Immature natural killer cell (primary cell): ENCODE measurements at regions not wholly inside any gene's neighbourhood (a gene's known extent, or its start where the extent isn't known, plus 50 kb on each side); places are given as distances from the start of the nearest gene placed in this dataset.

Source experiments
- DNase-seq, 3 donors: peaks; one replicate each; pipeline ENCODE4 v3.0.0; 2022; ENCODE audit warnings: mixed read lengths in 1 of 3
- H3K27ac Mint-ChIP-seq, 6 donors: one replicate each; pipeline ENCODE4 v1.8.0; 2020; ENCODE audit warnings: mixed read lengths in 6 of 6, mild to moderate bottlenecking in 5 of 6, inconsistent platforms in 4 of 6, moderate library complexity in 3 of 6
- H3K27me3 Mint-ChIP-seq, 3 donors: one replicate each; pipeline ENCODE4 v1.8.0; 2020 to 2021; ENCODE audit warnings: low read depth in 3 of 3, mild to moderate bottlenecking in 3 of 3, mixed read lengths in 3 of 3, moderate library complexity in 3 of 3, inconsistent platforms in 1 of 3
- H3K36me3 Mint-ChIP-seq, 3 donors: one replicate each; pipeline ENCODE4 v1.8.0; 2020; ENCODE audit warnings: mixed read lengths in 3 of 3, inconsistent platforms in 2 of 3, mild to moderate bottlenecking in 2 of 3
- H3K4me1 Mint-ChIP-seq, 2 donors: one replicate each; pipeline ENCODE4 v1.8.0; 2020; ENCODE audit warnings: inconsistent platforms in 2 of 2, mild to moderate bottlenecking in 2 of 2, mixed read lengths in 2 of 2, moderate library complexity in 1 of 2
- H3K4me3 Mint-ChIP-seq, 5 donors: one replicate each; pipeline ENCODE4 v1.8.0; 2020; ENCODE audit warnings: mild to moderate bottlenecking in 5 of 5, mixed read lengths in 5 of 5, inconsistent platforms in 3 of 5, moderate library complexity in 3 of 5
- H3K9me3 Mint-ChIP-seq, 6 donors: one replicate each; pipeline ENCODE4 v1.8.0; 2020; ENCODE audit warnings: mild to moderate bottlenecking in 6 of 6, mixed read lengths in 6 of 6, inconsistent platforms in 4 of 6, moderate library complexity in 3 of 6

GRCh38 chr18:6592522-6592921, 137.0 kb upstream of the ARHGAP28 start:
- DNase-seq = no peak
- Mint-ChIP-seq H3K27me3 (no peaks in the 10 kb centered on the region), H3K4me1 (no peaks in the 10 kb centered on the region), H3K36me3 (no peaks in the 10 kb centered on the region), H3K9me3 (peaks cover 0 to 3% (median 0%) of the 10 kb centered on the region in 6 donors), H3K27ac (no peak overlapping the region), H3K4me3 (no peak overlapping the region)

- no peak overlapping the region for H3K27ac Mint-ChIP-seq
- no peak overlapping the region for H3K4me3 Mint-ChIP-seq
- DNase-seq = no peak
- peaks cover 0 to 3% (median 0%) of the 10 kb centered on the region in 6 donors for H3K9me3 Mint-ChIP-seq
- H3K27me3 Mint-ChIP-seq = no peaks in the 10 kb centered on the region
- no peaks in the 10 kb centered on the region for H3K36me3 Mint-ChIP-seq
- no peaks in the 10 kb centered on the region for H3K4me1 Mint-ChIP-seq
Observed at GRCh38 chr18:6593142-6593885, 136.2 kb upstream of the ARHGAP28 start.

GRCh38 chr18:6595666-6596065, 133.8 kb upstream of the ARHGAP28 start:
- no peaks in the 10 kb centered on the region for H3K4me1 Mint-ChIP-seq
- no peak overlapping the region for H3K27ac Mint-ChIP-seq
- H3K27me3 Mint-ChIP-seq = no peaks in the 10 kb centered on the region
- DNase-seq = no peak
- no peaks in the 10 kb centered on the region for H3K36me3 Mint-ChIP-seq
- H3K9me3 Mint-ChIP-seq = peaks cover 0 to 3% (median 0%) of the 10 kb centered on the region in 6 donors
- no peak overlapping the region for H3K4me3 Mint-ChIP-seq

GRCh38 chr18:6598657-6599056, 130.9 kb upstream of the ARHGAP28 start:
- no peak overlapping the region for H3K4me3 Mint-ChIP-seq
- H3K9me3 Mint-ChIP-seq = peaks cover 0 to 3% (median 0%) of the 10 kb centered on the region in 6 donors
- H3K4me1 Mint-ChIP-seq = no peaks in the 10 kb centered on the region
- no peaks in the 10 kb centered on the region for H3K27me3 Mint-ChIP-seq
- no peak for DNase-seq
- no peak overlapping the region for H3K27ac Mint-ChIP-seq
- no peaks in the 10 kb centered on the region for H3K36me3 Mint-ChIP-seq

- H3K4me1 Mint-ChIP-seq = no peaks in the 10 kb centered on the region
- H3K27ac Mint-ChIP-seq = no peak overlapping the region
- H3K9me3 Mint-ChIP-seq = no peaks in the 10 kb centered on the region
- no peaks in the 10 kb centered on the region for H3K36me3 Mint-ChIP-seq
- no peak for DNase-seq
- no peak overlapping the region for H3K4me3 Mint-ChIP-seq
- H3K27me3 Mint-ChIP-seq = no peaks in the 10 kb centered on the region
Observed at GRCh38 chr18:6600667-6601167, 128.8 kb upstream of the ARHGAP28 start.

GRCh38 chr18:6601241-6601640, 128.3 kb upstream of the ARHGAP28 start:
- no peak for DNase-seq
- H3K4me3 Mint-ChIP-seq = no peak overlapping the region
- no peaks in the 10 kb centered on the region for H3K36me3 Mint-ChIP-seq
- no peaks in the 10 kb centered on the region for H3K9me3 Mint-ChIP-seq
- no peaks in the 10 kb centered on the region for H3K27me3 Mint-ChIP-seq
- H3K27ac Mint-ChIP-seq = no peak overlapping the region
- no peaks in the 10 kb centered on the region for H3K4me1 Mint-ChIP-seq

GRCh38 chr18:6602365-6602764, 127.2 kb upstream of the ARHGAP28 start:
- Mint-ChIP-seq H3K36me3 (no peaks in the 10 kb centered on the region), H3K4me1 (no peaks in the 10 kb centered on the region), H3K9me3 (peaks cover 0 to 3% (median 0%) of the 10 kb centered on the region in 6 donors), H3K4me3 (no peak overlapping the region), H3K27ac (no peak overlapping the region), H3K27me3 (no peaks in the 10 kb centered on the region)
- DNase-seq = no peak

GRCh38 chr18:6604573-6604941, 125.0 kb upstream of the ARHGAP28 start:
- H3K9me3 Mint-ChIP-seq = peaks cover 0 to 3% (median 0%) of the 10 kb centered on the region in 6 donors
- H3K4me3 Mint-ChIP-seq = no peak overlapping the region
- H3K27me3 Mint-ChIP-seq = no peaks in the 10 kb centered on the region
- no peaks in the 10 kb centered on the region for H3K4me1 Mint-ChIP-seq
- no peak for DNase-seq
- H3K27ac Mint-ChIP-seq = no peak overlapping the region
- no peaks in the 10 kb centered on the region for H3K36me3 Mint-ChIP-seq

- H3K27ac Mint-ChIP-seq = no peak overlapping the region
- DNase-seq = no peak
- peaks cover 0 to 3% (median 0%) of the 10 kb centered on the region in 6 donors for H3K9me3 Mint-ChIP-seq
- no peak overlapping the region for H3K4me3 Mint-ChIP-seq
- no peaks in the 10 kb centered on the region for H3K4me1 Mint-ChIP-seq
- H3K36me3 Mint-ChIP-seq = no peaks in the 10 kb centered on the region
- no peaks in the 10 kb centered on the region for H3K27me3 Mint-ChIP-seq
Observed at GRCh38 chr18:6605115-6605869, 124.2 kb upstream of the ARHGAP28 start.

GRCh38 chr18:6606411-6607085, 123.0 kb upstream of the ARHGAP28 start:
- H3K9me3 Mint-ChIP-seq = peaks cover 0 to 6% (median 0%) of the 10 kb centered on the region in 6 donors
- H3K4me3 Mint-ChIP-seq = no peak overlapping the region
- H3K36me3 Mint-ChIP-seq = no peaks in the 10 kb centered on the region
- H3K27me3 Mint-ChIP-seq = no peaks in the 10 kb centered on the region
- DNase-seq = no peak
- no peak overlapping the region for H3K27ac Mint-ChIP-seq
- H3K4me1 Mint-ChIP-seq = no peaks in the 10 kb centered on the region

GRCh38 chr18:6607343-6607742, 122.2 kb upstream of the ARHGAP28 start:
- Mint-ChIP-seq H3K4me1 (no peaks in the 10 kb centered on the region), H3K4me3 (no peak overlapping the region), H3K9me3 (peaks cover 0 to 6% (median 0%) of the 10 kb centered on the region in 6 donors), H3K27ac (no peak overlapping the region), H3K27me3 (no peaks in the 10 kb centered on the region), H3K36me3 (no peaks in the 10 kb centered on the region)
- DNase-seq = no peak

GRCh38 chr18:6609666-6610264, 119.8 kb upstream of the ARHGAP28 start:
- no peaks in the 10 kb centered on the region for H3K36me3 Mint-ChIP-seq

GRCh38 chr18:6610466-6610865, 119.0 kb upstream of the ARHGAP28 start:
- no peaks in the 10 kb centered on the region for H3K36me3 Mint-ChIP-seq
- peaks cover 0 to 10% (median 5%) of the 10 kb centered on the region in 6 donors for H3K9me3 Mint-ChIP-seq
- H3K4me1 Mint-ChIP-seq = no peaks in the 10 kb centered on the region
- no peak for DNase-seq
- H3K4me3 Mint-ChIP-seq = no peak overlapping the region
- H3K27ac Mint-ChIP-seq = no peak overlapping the region
- no peaks in the 10 kb centered on the region for H3K27me3 Mint-ChIP-seq

More at GRCh38 chr18:6609666-6610264, 119.8 kb upstream of the ARHGAP28 start:
- Mint-ChIP-seq H3K4me1 (no peaks in the 10 kb centered on the region), H3K27ac (no peak overlapping the region), H3K27me3 (no peaks in the 10 kb centered on the region), H3K4me3 (no peak overlapping the region), H3K9me3 (peaks cover 0 to 6% (median 5%) of the 10 kb centered on the region in 6 donors)
- DNase-seq = no peak
